IPS-NIHi11 (cell line): ENCODE measurements at regions not wholly inside any gene's neighbourhood (a gene's known extent, or its start where the extent isn't known, plus 50 kb on each side); places are given as distances from the start of the nearest gene placed in this dataset.
"Not testable (repeated sequence)": the region's sequence is repeated elsewhere in the genome, so short reads cannot be mapped to it uniquely, and the experiment has no call there.

ENCODE experiments used
- DNase-seq: peaks from one replicate; pipeline ENCODE4 v3.0.0; 2012; ENCODE audit warnings: mixed read lengths, low spot score

- DNase-seq: no peak
Measured at GRCh38 chr6:56904068-56904467, 50.8 kb upstream of the BEND6 start.

DNA sequence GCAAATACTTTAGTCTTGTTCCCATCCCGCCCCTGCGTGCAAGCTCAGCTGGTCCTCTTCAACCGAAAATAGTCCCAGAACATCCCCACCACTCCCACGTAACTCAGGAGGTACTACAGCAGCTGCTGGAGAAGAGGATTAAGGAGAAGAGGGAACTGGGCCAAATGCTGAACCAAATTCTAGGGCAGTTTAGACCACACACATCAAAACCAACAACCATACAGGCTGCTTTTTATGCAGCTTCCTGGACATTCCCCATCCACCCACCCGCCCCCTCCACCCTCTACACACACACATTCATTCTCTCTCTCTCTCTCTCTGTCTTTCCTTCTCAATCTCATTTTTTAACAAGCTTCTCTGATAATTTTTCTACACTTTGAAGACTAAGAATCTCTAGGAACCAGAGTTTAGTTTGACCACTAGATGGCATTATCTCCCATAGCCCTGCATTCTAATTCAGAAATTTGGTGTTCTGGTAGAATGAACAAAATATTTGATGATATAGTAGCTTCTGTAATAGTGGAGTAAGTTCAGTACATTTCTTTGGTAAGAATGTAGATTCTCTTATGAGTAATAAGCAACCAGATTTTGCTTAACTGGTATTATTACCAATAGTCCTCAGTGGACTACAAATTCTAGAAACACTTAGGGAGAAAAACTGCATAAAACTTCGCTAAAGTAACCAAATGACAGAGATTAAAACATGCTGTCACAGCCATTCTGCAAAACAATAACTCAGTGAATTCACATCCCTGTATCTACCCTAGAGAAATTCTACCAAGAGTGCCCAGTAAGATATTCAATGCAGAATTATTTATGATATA is 52.1 kb upstream of the BEND6 start:
- DNase-seq: peak; percentile 29

GRCh38 chr6:56900784-56901183 is 54.1 kb upstream of the BEND6 start:
- no peak for DNase-seq

DNA sequence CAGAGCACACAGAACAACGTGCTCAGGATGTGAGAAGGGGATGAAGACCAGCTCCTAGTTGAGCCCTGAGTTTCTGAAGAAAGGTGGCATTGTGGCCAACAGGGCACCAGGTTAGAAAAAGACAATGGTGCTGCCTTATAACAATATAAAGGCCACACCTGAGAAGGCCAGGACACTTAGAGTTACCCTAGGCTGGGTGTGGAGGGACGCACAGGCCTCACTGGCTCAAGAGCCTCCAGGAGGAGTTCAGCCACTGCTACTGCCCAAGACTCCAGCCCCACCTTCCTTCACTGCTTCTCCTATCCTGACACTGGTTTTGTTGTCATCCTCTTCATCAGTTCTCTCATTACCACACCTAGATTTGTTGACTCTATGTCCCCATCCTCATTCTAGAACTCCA is 55.2 kb upstream of the BEND6 start:
- DNase-seq: no peak

DNA sequence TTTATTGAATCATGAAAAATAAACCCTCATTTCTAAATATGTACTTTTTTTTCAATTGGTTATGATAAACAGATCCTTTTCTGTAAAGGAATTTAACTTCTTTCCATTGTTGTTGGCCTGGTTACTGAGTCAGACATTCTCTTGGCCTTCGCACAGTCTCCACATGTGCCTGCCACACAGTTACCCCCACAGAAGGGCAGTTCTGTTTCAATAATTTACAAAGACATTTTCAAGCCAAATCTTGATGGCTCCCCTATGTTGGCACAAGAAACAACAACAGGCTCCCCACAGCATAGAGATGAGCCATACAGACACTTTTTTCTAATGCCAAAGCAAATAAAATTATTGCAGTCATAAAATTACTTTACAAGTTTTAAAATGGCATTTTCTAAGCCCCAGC is 55.6 kb upstream of the BEND6 start:
- DNase-seq: no peak

DNA sequence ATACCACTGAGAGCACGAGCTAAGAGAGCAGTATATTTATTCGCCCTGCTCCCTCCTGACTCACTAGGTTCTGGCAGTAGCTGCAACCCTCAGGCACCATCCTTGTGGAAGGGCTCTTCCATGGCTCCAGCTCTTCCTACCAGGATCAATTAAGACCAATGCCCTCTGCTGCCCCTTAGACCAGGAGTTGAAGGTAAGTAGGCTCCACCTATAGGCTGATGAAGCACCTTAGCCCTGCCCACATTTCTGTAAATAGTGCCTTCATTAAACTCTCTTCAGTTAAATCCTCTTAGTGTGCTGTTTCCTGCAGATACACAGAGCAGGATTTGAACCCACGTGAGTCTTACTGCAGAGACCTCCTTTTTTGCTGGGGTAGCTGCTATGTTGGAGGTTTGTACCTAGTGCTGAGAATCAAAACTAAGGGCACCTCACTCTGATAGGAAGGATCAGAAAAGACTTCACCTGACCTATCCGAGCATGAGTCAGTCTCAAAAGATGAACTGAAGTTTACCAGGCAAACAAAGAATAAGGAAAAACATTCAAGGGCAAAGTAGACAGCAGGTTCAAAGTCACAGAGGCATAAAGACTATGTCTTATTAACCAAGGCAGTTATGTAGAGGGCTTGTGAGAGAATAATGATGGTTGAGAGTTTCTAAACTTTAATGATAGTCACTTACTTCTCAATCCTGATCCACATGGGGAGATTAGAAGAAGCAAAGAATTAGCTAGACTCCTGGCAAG is 56.9 kb upstream of the BEND6 start:
- DNase-seq: no peak

- DNase-seq: no peak
Measured at GRCh38 chr6:56891754-56892153, 63.2 kb upstream of the BEND6 start.

- no peak for DNase-seq
Measured at GRCh38 chr6:56890683-56891429, 64.1 kb upstream of the BEND6 start.

DNA sequence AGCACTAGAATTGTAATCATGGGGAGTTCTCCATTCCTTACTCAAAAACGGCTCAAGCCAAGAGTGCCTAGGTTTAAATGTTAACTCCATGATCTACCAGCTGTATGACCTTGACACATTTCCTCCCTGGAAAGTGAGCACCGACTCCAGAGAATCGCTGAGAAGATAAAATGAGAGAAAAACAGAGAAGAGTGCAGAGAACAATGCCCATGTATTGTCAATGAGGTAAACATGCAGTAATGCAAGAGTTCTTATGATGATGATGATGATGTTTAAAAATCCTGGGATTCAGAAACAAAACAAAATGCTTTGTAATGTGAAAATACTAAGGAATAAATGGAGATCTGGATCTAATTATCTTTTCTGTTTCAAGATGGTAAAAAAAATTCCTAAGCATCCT is 64.8 kb upstream of the BEND6 start:
- DNase-seq: no peak

DNA sequence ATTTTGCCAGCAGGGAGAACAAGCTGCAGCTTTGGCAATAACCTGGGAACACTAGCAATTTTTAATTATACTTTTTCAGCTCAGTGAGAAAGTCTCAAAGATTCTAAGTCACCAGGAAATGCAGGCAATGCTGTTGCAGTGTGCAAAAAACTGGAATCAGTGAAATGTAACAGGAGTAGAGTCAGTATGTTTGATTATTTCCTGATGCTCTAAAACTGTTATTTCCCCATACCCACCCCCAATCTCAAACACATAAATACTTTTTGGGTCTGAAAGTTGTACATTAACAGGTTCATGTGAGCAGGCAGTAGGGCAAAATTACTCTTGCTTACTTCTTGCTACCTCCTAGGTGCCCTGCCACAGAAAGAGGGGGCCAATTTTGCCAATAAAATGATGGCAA is 65.4 kb upstream of the BEND6 start:
- DNase-seq: no peak

DNA sequence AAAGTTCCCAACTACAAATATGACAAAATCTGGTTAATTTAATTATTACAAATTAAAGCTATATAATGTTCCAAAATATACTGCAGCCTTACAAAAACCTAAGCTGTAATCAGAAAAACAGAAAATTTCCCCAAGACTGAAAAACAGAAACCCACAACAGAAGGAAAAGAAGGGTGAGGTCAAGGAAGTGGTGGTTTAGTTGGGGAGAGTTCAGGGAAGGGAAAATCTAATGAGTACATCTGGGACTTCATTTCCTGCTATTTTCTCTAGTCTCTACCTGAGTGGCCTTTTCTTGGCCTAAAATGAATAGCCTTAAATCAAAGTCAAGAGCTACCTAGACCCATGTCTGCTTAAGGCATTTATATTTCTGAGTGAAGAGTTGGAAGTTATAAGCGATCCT is 66.2 kb upstream of the BEND6 start:
- no peak for DNase-seq

- DNase-seq: no peak
Measured at GRCh38 chr6:56887086-56887485, 67.8 kb upstream of the BEND6 start.

DNA sequence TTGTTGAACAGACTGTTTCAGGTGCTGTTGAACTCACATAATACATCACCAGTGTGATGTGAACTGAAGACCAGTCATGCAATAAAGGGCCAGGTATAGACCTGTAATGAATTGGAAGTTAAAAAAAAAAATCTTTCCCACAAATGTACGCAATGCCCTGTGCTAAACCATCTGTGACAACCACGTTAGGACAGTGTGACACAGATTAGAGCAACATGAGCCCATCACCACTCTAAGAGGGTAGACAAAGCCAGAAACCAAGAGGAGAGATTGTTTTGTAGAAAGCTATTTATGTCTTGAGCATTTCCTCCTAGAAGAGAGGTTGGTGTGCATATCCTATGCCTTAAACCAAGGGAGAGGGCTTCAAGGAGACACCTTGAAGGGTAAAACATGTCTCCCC is 77.0 kb upstream of the BEND6 start:
- DNase-seq: no peak

DNA sequence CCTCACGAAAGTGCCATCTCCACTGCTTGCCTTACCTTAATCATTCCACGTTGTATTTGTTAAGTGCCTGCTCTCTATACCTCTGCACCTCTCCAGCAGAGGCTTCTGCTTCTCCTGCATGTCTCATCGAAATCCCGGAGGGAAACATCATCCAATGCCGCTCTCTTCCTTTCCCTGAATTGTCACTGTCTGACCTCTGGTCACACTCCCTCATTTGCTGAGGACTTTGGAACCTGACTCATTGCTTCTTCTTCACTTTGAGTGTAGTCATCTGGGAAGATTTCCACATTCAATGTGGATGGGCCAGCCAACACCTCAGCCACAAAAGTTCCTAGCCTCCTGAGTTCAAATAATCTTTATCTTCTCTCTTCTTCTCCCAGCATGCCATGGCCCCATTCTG is 78.9 kb upstream of the BEND6 start:
- no peak for DNase-seq

GRCh38 chr6:56875523-56875922 is 79.4 kb upstream of the BEND6 start:
- DNase-seq: no peak

DNA sequence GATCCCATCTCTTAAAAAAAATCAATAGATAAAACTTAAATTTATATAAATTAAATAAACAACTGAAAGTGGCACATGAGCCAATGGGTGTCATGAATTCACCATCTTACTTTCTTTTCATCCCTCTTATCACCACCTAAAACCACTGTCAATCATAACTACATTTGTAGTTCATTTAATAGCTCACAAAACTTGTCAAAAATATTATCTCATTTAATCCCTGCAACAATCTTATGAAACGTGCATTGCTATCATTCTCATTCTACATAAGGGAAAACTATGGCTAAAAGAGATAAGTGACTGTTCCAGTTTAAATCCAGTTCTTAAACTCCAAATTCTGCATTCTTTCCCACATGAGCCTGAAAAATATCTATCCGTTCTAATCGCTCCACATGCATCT is 80.6 kb upstream of the BEND6 start:
- DNase-seq: no peak

DNA sequence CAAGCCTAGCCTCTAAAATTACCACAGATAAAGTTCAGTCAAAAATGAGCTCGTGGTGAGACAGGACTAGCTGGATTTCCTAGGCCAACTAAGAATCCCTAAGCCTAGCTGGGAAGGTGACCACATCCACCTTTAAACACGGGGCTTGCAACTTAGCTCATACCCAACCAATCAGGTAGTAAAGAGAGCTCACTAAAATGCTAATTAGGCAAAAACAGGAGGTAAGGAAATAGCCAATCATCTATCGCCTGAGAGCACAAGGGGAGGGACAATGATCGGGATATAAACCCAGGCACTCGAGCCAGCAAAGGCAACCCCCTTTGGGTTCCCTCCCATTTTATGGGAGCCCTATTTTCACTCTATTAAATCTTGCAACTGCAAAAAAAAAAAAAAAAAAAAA is 84.9 kb upstream of the BEND6 start:
- not testable (repeated sequence) for DNase-seq

DNA sequence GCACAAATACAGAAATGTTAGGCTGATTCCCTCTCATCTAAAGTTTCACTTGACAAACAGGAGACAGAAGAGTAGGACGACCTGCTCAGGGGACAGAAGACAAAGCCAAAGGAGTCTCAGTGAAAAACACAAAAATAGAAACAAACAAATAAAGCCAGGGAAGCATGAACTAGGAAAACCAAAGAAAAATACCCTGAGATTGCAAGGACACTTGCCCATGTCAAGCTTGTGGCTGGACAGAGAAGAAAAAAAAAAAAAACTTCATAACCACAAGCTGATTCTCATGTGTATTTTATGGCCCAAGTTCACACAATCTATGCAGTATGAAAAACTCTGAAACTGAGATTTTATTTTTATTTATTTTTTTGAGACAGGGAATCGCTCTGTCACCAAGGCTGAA is 85.6 kb upstream of the BEND6 start:
- DNase-seq: no peak

DNA sequence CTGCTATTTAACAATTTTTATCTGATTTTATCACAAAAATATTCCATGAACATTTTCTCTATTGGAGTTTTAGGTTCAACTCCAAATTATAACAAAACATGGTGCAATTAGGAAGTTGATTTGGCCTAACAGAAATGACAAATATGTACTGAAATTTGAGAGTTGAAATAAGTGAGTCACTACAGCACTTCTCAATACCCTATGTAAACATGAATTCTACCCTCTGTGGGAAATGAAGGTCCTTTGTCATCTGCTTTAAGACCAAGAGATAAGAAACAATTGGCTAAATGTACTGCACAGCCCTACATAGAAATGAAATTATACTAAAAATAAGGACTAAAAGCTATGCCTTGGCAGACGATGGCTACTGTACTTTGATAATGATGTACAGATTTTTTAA is 86.2 kb upstream of the BEND6 start:
- DNase-seq: no peak

DNA sequence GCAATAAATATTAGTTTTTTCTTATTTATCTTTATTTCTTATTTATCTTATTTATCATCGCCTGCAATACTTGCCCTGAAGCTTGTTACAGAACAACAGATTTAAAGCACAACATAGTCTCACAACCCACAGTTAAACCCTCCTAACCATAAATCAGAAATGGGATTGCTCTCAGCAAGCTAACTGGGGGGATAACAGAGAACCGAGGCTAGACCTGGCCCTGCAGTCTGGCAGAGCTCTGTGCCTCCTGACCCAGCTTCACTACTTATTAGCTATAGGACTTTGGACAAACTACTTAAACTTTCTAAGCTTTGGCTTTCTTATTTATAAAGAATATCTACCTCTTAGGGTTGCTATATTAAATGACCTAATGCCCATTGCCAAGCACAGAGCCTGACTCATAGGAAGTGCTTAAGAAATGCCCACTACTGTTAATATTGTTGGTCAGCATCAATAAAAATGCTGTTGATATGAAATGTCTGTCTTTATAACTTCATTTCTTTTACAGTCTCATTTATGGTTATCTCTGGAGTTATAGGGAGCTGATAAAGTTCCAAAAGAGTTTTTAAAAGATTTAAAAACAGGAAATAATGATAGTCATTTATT is 87.9 kb upstream of the BEND6 start:
- no peak for DNase-seq

DNA sequence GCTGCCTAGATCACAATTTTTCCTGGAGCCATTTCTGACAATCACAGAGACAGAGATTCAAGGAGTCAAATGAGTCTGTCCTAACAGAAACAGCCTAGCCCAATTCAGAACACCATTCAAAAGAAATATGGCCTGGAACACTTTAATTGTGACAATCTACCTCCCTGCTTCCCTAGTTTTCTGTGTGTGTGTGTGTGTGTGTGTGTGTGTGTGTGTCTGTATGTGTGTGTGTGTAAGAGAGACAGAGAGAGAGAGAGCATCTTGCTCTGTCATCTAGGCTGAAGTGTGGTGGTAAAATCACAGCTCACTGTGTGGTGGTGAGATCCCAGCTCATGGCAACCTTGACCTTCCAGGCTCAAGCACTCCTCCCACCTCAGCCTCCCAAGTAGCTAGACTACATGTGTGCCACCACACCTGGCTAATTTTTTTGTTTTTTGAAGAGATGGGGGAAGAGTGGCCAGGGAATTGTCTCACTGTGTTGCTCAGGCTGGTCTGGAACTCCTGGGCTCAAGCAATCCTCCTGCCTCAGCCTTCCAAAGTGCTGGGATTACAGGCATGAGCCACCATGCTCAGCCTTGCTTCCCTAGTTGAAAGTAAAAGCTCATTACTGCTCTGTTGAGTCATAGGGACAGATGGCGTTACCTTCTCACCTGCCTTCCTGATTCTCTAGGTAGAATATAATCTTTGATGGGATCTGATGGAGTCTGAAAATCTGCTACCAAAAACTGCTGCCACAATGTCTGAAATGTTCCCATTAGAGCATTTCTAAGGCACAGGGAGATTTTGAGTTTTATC is 89.6 kb upstream of the BEND6 start:
- no peak for DNase-seq

DNA sequence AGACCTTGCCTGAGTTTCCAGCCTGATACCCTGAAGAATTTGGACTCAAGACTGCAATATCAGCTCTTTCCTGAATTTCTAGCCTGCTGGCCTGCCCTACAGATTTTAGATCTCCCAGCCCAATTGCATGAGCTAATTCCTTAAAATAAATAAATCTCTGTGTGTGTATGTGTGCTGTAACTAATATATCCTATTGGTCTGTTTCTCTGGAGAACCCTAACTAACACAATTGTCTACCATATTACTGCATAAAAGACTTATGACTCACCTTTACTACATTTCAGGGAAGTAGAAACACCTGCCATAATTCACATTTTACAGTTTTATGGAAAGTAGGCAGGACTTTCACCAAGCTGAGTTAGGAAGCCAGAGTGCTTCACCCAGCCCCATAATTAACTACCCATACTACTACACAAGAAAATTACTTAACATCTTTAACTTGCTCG is 90.7 kb upstream of the BEND6 start:
- no peak for DNase-seq
